ENCODE measurements at regions not wholly inside any gene's neighbourhood (a gene's known extent, or its start where the extent isn't known, plus 50 kb on each side); places are given as distances from the start of the nearest gene placed in this dataset.

DNA sequence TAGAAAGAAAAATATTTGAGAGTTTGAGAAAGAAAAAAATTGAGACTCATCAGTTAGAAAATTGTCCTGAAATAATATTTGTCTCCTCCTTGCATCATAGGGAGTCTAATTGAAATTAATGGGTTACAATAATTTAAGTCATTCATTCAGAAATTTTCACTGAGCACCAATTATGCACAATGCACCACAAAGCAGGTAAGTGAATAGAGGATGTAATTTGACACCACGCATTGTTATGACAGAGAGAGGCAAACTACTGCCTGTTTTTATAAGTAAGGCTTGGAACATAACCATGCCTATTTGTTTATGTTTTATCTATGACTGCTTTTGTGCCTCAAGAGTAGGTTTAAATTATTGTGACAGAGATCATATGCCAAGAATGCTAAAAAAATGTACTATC, 537.9 kb upstream of the FAT3 start:
- TF ChIP-seq, protein P1, sequence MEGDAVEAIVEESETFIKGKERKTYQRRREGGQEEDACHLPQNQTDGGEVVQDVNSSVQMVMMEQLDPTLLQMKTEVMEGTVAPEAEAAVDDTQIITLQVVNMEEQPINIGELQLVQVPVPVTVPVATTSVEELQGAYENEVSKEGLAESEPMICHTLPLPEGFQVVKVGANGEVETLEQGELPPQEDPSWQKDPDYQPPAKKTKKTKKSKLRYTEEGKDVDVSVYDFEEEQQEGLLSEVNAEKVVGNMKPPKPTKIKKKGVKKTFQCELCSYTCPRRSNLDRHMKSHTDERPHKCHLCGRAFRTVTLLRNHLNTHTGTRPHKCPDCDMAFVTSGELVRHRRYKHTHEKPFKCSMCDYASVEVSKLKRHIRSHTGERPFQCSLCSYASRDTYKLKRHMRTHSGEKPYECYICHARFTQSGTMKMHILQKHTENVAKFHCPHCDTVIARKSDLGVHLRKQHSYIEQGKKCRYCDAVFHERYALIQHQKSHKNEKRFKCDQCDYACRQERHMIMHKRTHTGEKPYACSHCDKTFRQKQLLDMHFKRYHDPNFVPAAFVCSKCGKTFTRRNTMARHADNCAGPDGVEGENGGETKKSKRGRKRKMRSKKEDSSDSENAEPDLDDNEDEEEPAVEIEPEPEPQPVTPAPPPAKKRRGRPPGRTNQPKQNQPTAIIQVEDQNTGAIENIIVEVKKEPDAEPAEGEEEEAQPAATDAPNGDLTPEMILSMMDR (IDR thresholded peaks at IDR 0.05), result no peak
- DNase-seq (ENCODE audit: low spot score) (no peak), ATAC-seq (ENCODE audit: insufficient number of reproducible peaks, low FRiP score, low read depth) (no peak)
- H3K4me3 ChIP-seq, result no peak overlapping the region
- no peak overlapping the region for H3K27ac ChIP-seq
- H3K36me3 ChIP-seq, result no peaks in the 10 kb centered on the region
- H3K9me3 ChIP-seq, result no peaks in the 10 kb centered on the region
- H3K4me1 ChIP-seq (ENCODE audit: control insufficient read depth in 1 of 2, low read depth in 2 of 2), result no peaks in the 10 kb centered on the region
- H3K27me3 ChIP-seq (replicated peaks; ENCODE audit: insufficient read depth), result no peaks in the 10 kb centered on the region

DNA sequence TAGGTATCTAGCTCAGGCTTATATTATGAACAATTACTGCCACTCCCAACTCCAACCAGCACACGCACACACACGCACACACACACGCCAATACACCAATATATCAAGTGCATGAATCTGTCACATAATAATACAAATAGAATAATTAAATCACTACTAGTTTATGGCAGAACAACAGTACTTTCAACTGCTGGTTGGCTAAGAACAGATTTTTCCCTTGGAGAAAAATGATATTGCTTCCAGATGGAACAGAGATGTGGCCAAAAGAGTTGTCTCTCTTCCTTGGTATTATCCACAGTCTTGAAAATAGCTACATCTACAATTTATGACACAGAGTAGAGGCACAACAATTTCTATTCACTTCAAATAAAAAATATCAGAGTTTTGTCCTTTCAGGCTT, 538.3 kb upstream of the FAT3 start:
- no peak for ATAC-seq (ENCODE audit: insufficient number of reproducible peaks, low FRiP score, low read depth)
- no peak overlapping the region for H3K27ac ChIP-seq
- DNase-seq (ENCODE audit: low spot score), result no peak
- H3K36me3 ChIP-seq, result no peaks in the 10 kb centered on the region
- H3K9me3 ChIP-seq, result no peaks in the 10 kb centered on the region
- H3K4me1 ChIP-seq (ENCODE audit: control insufficient read depth in 1 of 2, low read depth in 2 of 2), result no peaks in the 10 kb centered on the region
- no peaks in the 10 kb centered on the region for H3K27me3 ChIP-seq (replicated peaks; ENCODE audit: insufficient read depth)
- TF ChIP-seq, protein P1 (IDR thresholded peaks at IDR 0.05), result no peak
- no peak overlapping the region for H3K4me3 ChIP-seq

DNA sequence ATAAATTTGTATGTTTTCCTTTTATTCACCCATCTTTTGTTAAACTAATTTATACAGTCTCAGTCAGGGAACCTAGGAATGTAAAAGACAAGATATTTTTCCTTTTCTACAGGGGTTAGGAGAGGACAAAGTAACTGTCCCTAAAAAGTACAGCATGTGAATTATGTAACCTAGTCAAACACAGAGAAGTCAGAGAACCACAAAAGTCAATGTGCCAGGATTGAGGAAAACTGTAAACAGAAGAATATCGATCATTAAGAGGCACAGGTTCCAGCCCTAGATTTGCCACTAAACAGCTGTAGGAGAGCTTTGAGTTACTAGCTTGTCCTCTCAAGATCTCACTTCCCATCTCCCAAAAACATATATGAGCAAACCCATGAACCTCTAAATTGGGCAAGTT, 550.9 kb upstream of the FAT3 start:
- TF ChIP-seq, protein P1 (IDR thresholded peaks at IDR 0.05), result no peak
- Histone ChIP-seq H3K27me3 (replicated peaks; ENCODE audit: insufficient read depth) (no peaks in the 10 kb centered on the region), H3K4me1 (ENCODE audit: control insufficient read depth in 1 of 2, low read depth in 2 of 2) (no peaks in the 10 kb centered on the region), H3K9me3 (no peaks in the 10 kb centered on the region), H3K36me3 (no peaks in the 10 kb centered on the region), H3K27ac (no peak overlapping the region), H3K4me3 (no peak overlapping the region)
- ATAC-seq (ENCODE audit: insufficient number of reproducible peaks, low FRiP score, low read depth) (no peak), DNase-seq (ENCODE audit: low spot score) (no peak)

DNA sequence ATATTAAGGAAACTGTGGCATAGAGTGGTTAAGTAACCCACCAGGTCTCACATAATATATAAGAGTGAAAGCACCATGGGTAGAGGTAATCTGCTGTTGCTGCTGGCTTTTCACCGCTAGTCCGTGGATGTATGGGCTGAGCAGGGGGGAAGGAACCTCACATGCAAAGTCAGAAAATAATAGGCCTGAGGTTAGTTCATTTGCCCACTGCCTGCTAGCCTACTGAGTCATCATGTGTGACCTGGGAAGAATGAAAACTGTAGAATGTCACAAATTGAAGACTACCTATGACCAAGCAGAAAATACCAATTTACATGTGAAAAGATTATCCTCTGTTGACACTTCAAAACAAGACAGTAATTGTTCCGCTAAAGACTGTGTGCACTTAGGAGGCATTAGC, 560.1 kb upstream of the FAT3 start:
- H3K4me3 ChIP-seq, result no peak overlapping the region
- H3K27ac ChIP-seq, result no peak overlapping the region
- H3K27me3 ChIP-seq (replicated peaks; ENCODE audit: insufficient read depth), result no peaks in the 10 kb centered on the region
- DNase-seq (ENCODE audit: low spot score), result no peak
- H3K36me3 ChIP-seq, result no peaks in the 10 kb centered on the region
- no peaks in the 10 kb centered on the region for H3K9me3 ChIP-seq
- TF ChIP-seq, protein P1 (IDR thresholded peaks at IDR 0.05), result no peak
- ATAC-seq (ENCODE audit: insufficient number of reproducible peaks, low FRiP score, low read depth), result no peak
- no peaks in the 10 kb centered on the region for H3K4me1 ChIP-seq (ENCODE audit: control insufficient read depth in 1 of 2, low read depth in 2 of 2)

DNA sequence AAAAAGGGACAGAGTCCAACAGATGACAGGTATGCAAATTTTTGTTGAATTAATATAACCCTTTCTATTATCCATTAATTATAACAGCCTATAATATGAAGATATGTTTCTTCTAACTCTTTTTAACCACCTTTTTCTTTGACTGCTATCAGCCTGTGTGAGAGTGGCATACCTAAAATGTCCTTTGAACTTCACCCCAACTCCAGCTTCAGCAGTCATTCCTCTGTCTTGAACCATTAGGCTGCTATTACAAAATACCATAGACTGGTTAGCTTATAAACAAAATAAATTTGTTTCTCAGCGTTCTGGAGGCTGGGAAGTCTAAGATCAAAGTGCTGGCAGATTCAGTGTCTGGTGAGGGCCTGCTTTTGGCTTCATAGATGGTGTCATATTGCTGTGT, 564.6 kb upstream of the FAT3 start:
- TF ChIP-seq, protein P1 (IDR thresholded peaks at IDR 0.05), result no peak
- Histone ChIP-seq H3K4me3 (no peak overlapping the region), H3K27me3 (replicated peaks; ENCODE audit: insufficient read depth) (no peaks in the 10 kb centered on the region), H3K9me3 (no peaks in the 10 kb centered on the region), H3K36me3 (no peaks in the 10 kb centered on the region), H3K4me1 (ENCODE audit: control insufficient read depth in 1 of 2, low read depth in 2 of 2) (no peaks in the 10 kb centered on the region), H3K27ac (no peak overlapping the region)
- ATAC-seq (ENCODE audit: insufficient number of reproducible peaks, low FRiP score, low read depth) (no peak), DNase-seq (ENCODE audit: low spot score) (no peak)
